ENCODE measurements at regions not wholly inside any gene's neighbourhood (a gene's known extent, or its start where the extent isn't known, plus 50 kb on each side); places are given as distances from the start of the nearest gene placed in this dataset.

DNA sequence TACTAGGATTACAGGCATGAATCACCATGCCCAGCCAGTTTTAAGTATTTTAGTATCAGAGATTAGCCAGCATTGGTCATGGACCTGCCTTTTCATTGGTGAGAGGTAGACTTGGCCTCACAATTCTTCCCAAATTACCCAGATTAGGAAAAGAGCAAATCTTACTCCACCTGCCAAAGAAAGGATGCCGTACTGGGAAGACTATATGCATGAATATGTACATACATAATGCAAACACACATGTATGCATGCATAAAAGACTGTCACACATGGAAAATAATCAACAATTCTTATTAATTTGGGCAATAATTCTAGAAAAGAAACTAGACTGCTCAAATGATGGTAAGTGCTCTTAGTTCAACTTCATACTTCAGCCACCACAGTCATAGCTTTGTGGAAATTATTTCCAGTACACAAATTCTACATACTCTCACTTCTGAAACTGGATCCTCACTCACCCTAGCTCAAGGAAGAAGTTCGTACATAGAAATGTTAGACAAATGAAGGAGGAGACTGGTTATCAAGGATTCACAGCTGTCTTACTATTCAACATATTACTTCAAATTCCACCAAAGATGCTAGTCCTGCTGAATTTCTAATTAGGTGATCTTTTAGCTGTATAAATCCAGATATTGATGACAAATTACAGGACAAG lies 73.7 kb downstream of the MINAR2 start:
- TF ChIP-seq, protein P1, sequence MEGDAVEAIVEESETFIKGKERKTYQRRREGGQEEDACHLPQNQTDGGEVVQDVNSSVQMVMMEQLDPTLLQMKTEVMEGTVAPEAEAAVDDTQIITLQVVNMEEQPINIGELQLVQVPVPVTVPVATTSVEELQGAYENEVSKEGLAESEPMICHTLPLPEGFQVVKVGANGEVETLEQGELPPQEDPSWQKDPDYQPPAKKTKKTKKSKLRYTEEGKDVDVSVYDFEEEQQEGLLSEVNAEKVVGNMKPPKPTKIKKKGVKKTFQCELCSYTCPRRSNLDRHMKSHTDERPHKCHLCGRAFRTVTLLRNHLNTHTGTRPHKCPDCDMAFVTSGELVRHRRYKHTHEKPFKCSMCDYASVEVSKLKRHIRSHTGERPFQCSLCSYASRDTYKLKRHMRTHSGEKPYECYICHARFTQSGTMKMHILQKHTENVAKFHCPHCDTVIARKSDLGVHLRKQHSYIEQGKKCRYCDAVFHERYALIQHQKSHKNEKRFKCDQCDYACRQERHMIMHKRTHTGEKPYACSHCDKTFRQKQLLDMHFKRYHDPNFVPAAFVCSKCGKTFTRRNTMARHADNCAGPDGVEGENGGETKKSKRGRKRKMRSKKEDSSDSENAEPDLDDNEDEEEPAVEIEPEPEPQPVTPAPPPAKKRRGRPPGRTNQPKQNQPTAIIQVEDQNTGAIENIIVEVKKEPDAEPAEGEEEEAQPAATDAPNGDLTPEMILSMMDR (IDR thresholded peaks at IDR 0.05; ENCODE audit: control extremely low read depth, extremely low read depth): no peak
- 89% methylated on average over 2 of the region's 2 CpGs for WGBS, 2 donors
- Histone ChIP-seq H3K27ac (ENCODE audit: low read depth in 1 of 2, low read length in 1 of 2) (no peak overlapping the region), H3K4me3 (no peak overlapping the region), H3K9me3 (ENCODE audit: control insufficient read depth in 4 of 4, insufficient read depth in 3 of 4, low read length in 3 of 4) (no peaks in the 10 kb centered on the region), H3K9ac (ENCODE audit: insufficient read depth in 1 of 2, low read length in 2 of 2) (no peak overlapping the region), H3K36me3 (ENCODE audit: control insufficient read depth in 4 of 4, insufficient read depth in 4 of 4, low read length in 4 of 4) (no peaks in the 10 kb centered on the region), H3K27me3 (ENCODE audit: control insufficient read depth in 3 of 3, insufficient read depth in 3 of 3, low read length in 2 of 3) (no peaks in the 10 kb centered on the region), H3K4me1 (ENCODE audit: control insufficient read depth in 5 of 5, insufficient read depth in 5 of 5, low read length in 5 of 5) (no peaks in the 10 kb centered on the region)
- ATAC-seq (ENCODE audit: insufficient read depth, low FRiP score) (no peak), DNase-seq (no peak)

DNA sequence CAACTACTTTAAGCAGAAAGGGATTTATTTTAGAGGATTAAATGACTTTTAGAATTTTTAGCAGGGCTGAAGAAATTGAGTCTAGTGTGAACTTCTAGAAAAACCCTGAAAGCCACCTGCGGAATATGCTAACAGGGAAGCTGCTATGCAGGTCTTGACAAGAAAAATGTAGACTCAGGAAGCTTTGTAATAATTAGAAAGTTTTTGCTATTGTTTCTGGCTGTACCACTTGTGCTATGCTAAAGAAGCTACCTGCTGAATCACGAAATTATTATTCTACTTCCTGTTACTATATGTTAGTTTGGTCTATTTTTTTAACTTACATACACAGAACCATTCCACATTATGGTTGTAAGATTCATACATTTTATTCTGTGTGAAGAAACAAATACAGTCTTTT lies 74.0 kb upstream of the CHSY3 start:
- H3K9ac ChIP-seq (ENCODE audit: insufficient read depth in 1 of 2, low read length in 2 of 2): no peak overlapping the region

DNA sequence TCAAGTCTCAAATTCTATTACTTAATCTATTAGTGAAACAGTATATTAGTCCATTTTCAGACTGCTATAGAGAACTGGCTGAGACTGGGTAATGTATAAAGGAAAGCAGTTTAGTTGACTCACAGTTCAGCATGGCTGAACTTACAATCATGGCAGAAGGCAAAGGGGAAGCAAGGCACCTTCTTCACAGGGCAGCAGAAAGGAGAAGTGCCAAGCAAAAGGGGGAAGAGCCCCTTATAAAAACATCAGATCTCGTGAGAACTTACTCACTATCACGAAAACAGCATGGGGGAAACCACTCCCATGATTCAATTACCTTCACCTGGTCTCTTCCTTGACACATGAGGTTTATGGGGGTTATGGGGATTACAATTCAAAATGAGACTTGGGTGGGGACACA lies 67.9 kb upstream of the CHSY3 start:
- no peak overlapping the region for H3K27ac ChIP-seq (ENCODE audit: low read depth in 1 of 2, low read length in 1 of 2)
- H3K36me3 ChIP-seq (ENCODE audit: control insufficient read depth in 4 of 4, insufficient read depth in 4 of 4, low read length in 4 of 4): no peaks in the 10 kb centered on the region
- no peak for DNase-seq
- ATAC-seq (ENCODE audit: insufficient read depth, low FRiP score): no peak
- H3K27me3 ChIP-seq (ENCODE audit: control insufficient read depth in 3 of 3, insufficient read depth in 3 of 3, low read length in 2 of 3): no peaks in the 10 kb centered on the region
- H3K9ac ChIP-seq (ENCODE audit: insufficient read depth in 1 of 2, low read length in 2 of 2): no peak overlapping the region
- H3K4me3 ChIP-seq: no peak overlapping the region
- TF ChIP-seq, protein P1 (IDR thresholded peaks at IDR 0.05; ENCODE audit: control extremely low read depth, extremely low read depth): no peak
- H3K9me3 ChIP-seq (ENCODE audit: control insufficient read depth in 4 of 4, insufficient read depth in 3 of 4, low read length in 3 of 4): no peaks in the 10 kb centered on the region
- 61 to 67% methylated on average over 2 of the region's 2 CpGs for WGBS, 2 donors
- no peaks in the 10 kb centered on the region for H3K4me1 ChIP-seq (ENCODE audit: control insufficient read depth in 5 of 5, insufficient read depth in 5 of 5, low read length in 5 of 5)

More for the DNA sequence above, 74.0 kb upstream of the CHSY3 start:
- H3K4me1 ChIP-seq (ENCODE audit: control insufficient read depth in 5 of 5, insufficient read depth in 5 of 5, low read length in 5 of 5): no peaks in the 10 kb centered on the region
- no peaks in the 10 kb centered on the region for H3K9me3 ChIP-seq (ENCODE audit: control insufficient read depth in 4 of 4, insufficient read depth in 3 of 4, low read length in 3 of 4)
- 65 to 75% methylated on average over 2 of the region's 2 CpGs for WGBS, 2 donors
- TF ChIP-seq, protein P1 (IDR thresholded peaks at IDR 0.05; ENCODE audit: control extremely low read depth, extremely low read depth): no peak
- no peak overlapping the region for H3K27ac ChIP-seq (ENCODE audit: low read depth in 1 of 2, low read length in 1 of 2)
- no peak for DNase-seq
- no peak for ATAC-seq (ENCODE audit: insufficient read depth, low FRiP score)
- H3K4me3 ChIP-seq: no peak overlapping the region
- no peaks in the 10 kb centered on the region for H3K27me3 ChIP-seq (ENCODE audit: control insufficient read depth in 3 of 3, insufficient read depth in 3 of 3, low read length in 2 of 3)
- H3K36me3 ChIP-seq (ENCODE audit: control insufficient read depth in 4 of 4, insufficient read depth in 4 of 4, low read length in 4 of 4): no peaks in the 10 kb centered on the region

DNA sequence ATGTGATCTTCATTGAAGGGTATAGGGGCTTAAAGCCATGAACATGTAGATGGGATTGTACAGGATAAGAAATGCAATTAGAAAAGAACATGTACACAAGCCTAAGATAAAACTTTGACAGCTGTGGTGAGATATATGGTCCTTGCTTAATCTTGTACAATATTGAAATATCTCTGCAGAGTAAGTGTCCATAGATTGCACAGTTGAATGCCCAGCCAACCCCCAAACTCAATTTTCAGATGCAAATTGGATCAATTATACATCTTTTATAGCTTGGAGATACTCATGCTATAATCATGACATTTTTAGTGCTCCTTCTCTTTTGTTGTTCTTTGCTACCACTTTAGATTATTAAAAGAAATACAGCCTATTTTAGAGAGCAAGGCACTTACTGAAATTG lies 59.5 kb upstream of the CHSY3 start:
- H3K4me3 ChIP-seq: no peak overlapping the region
- no peaks in the 10 kb centered on the region for H3K36me3 ChIP-seq (ENCODE audit: control insufficient read depth in 4 of 4, insufficient read depth in 4 of 4, low read length in 4 of 4)
- H3K27me3 ChIP-seq (ENCODE audit: control insufficient read depth in 3 of 3, insufficient read depth in 3 of 3, low read length in 2 of 3): peaks cover 0 to 2% (median 0%) of the 10 kb centered on the region in 3 donors
- H3K4me1 ChIP-seq (ENCODE audit: control insufficient read depth in 5 of 5, insufficient read depth in 5 of 5, low read length in 5 of 5): no peaks in the 10 kb centered on the region
- DNase-seq (no peak), ATAC-seq (ENCODE audit: insufficient read depth, low FRiP score) (no peak)
- H3K9ac ChIP-seq (ENCODE audit: insufficient read depth in 1 of 2, low read length in 2 of 2): no peak overlapping the region
- TF ChIP-seq, protein P1 (IDR thresholded peaks at IDR 0.05; ENCODE audit: control extremely low read depth, extremely low read depth): no peak
- H3K27ac ChIP-seq (ENCODE audit: low read depth in 1 of 2, low read length in 1 of 2): no peak overlapping the region
- H3K9me3 ChIP-seq (ENCODE audit: control insufficient read depth in 4 of 4, insufficient read depth in 3 of 4, low read length in 3 of 4): no peaks in the 10 kb centered on the region

Data from lung (tissue), 11 donors.